ENCODE measurements at regions not wholly inside any gene's neighbourhood (a gene's known extent, or its start where the extent isn't known, plus 50 kb on each side); places are given as distances from the start of the nearest gene placed in this dataset.

GRCh38 chr16:64589836-64590235 is 532.0 kb downstream of the CDH11 start:
- ATAC-seq (no peak), DNase-seq (no peak)
- no peak overlapping the region for H3K4me3 Mint-ChIP-seq
- H3K27me3 Mint-ChIP-seq = no peaks in the 10 kb centered on the region
- no peaks in the 10 kb centered on the region for H3K4me1 Mint-ChIP-seq
- peaks cover 12 to 15% of the 10 kb centered on the region in 2 donors for H3K9me3 Mint-ChIP-seq
- no peak overlapping the region for H3K27ac Mint-ChIP-seq

GRCh38 chr16:64586781-64587180 is 535.1 kb downstream of the CDH11 start:
- H3K4me1 Mint-ChIP-seq = no peaks in the 10 kb centered on the region
- H3K4me3 Mint-ChIP-seq = no peak overlapping the region
- no peak for ATAC-seq
- no peak overlapping the region for H3K27ac Mint-ChIP-seq
- DNase-seq = no peak
- H3K9me3 Mint-ChIP-seq = peaks cover 12 to 17% of the 10 kb centered on the region in 2 donors
- H3K27me3 Mint-ChIP-seq = no peaks in the 10 kb centered on the region

- Mint-ChIP-seq H3K9me3 (peaks cover 15 to 22% of the 10 kb centered on the region in 2 donors), H3K27ac (no peak overlapping the region), H3K4me1 (no peaks in the 10 kb centered on the region), H3K4me3 (no peak overlapping the region), H3K27me3 (no peaks in the 10 kb centered on the region)
- ATAC-seq (no peak), DNase-seq (no peak)
Measured at GRCh38 chr16:64585367-64585766, 536.5 kb downstream of the CDH11 start.

GRCh38 chr16:64580558-64580957 is 541.3 kb downstream of the CDH11 start:
- no peak overlapping the region for H3K4me3 Mint-ChIP-seq
- H3K27me3 Mint-ChIP-seq = no peaks in the 10 kb centered on the region
- ATAC-seq = no peak
- H3K9me3 Mint-ChIP-seq = peaks cover 7 to 9% of the 10 kb centered on the region in 2 donors
- no peak for DNase-seq
- no peaks in the 10 kb centered on the region for H3K4me1 Mint-ChIP-seq
- H3K27ac Mint-ChIP-seq = no peak overlapping the region

GRCh38 chr16:64579712-64580111 is 542.2 kb downstream of the CDH11 start:
- Mint-ChIP-seq H3K9me3 (peaks cover 7 to 9% of the 10 kb centered on the region in 2 donors), H3K4me1 (no peaks in the 10 kb centered on the region), H3K4me3 (no peak overlapping the region), H3K27me3 (no peaks in the 10 kb centered on the region), H3K27ac (no peak overlapping the region)
- ATAC-seq = no peak
- DNase-seq = no peak

- Mint-ChIP-seq H3K27ac (no peak overlapping the region), H3K27me3 (no peaks in the 10 kb centered on the region), H3K4me1 (no peaks in the 10 kb centered on the region), H3K4me3 (no peak overlapping the region), H3K9me3 (peaks cover 26 to 30% of the 10 kb centered on the region in 2 donors)
- DNase-seq (no peak), ATAC-seq (no peak)
Measured at GRCh38 chr16:64545768-64546167, 576.1 kb downstream of the CDH11 start.

GRCh38 chr16:64544859-64545258 is 577.0 kb downstream of the CDH11 start:
- no peak overlapping the region for H3K4me3 Mint-ChIP-seq

GRCh38 chr16:64543441-64543840 is 578.4 kb downstream of the CDH11 start:
- DNase-seq = no peak
- no peaks in the 10 kb centered on the region for H3K27me3 Mint-ChIP-seq
- peaks cover 22 to 39% of the 10 kb centered on the region in 2 donors for H3K9me3 Mint-ChIP-seq
- ATAC-seq = no peak
- H3K4me1 Mint-ChIP-seq = no peaks in the 10 kb centered on the region
- no peak overlapping the region for H3K27ac Mint-ChIP-seq
- H3K4me3 Mint-ChIP-seq = no peak overlapping the region

More at GRCh38 chr16:64544859-64545258, 577.0 kb downstream of the CDH11 start:
- DNase-seq = no peak
- Mint-ChIP-seq H3K9me3 (peaks cover 26 to 30% of the 10 kb centered on the region in 2 donors), H3K27me3 (no peaks in the 10 kb centered on the region), H3K4me1 (no peaks in the 10 kb centered on the region), H3K27ac (no peak overlapping the region)
- ATAC-seq = no peak

GRCh38 chr16:64543031-64543430 is 578.8 kb downstream of the CDH11 start:
- ATAC-seq (no peak), DNase-seq (no peak)
- Mint-ChIP-seq H3K4me1 (no peaks in the 10 kb centered on the region), H3K27ac (no peak overlapping the region), H3K4me3 (no peak overlapping the region), H3K27me3 (no peaks in the 10 kb centered on the region), H3K9me3 (peaks cover 20 to 37% of the 10 kb centered on the region in 2 donors)

- H3K4me1 Mint-ChIP-seq = no peaks in the 10 kb centered on the region
Measured at GRCh38 chr16:64542152-64542551, 579.7 kb downstream of the CDH11 start.

GRCh38 chr16:64541621-64542020 is 580.2 kb downstream of the CDH11 start:
- ATAC-seq (no peak), DNase-seq (no peak)
- no peak overlapping the region for H3K4me3 Mint-ChIP-seq
- no peak overlapping the region for H3K27ac Mint-ChIP-seq
- H3K27me3 Mint-ChIP-seq = no peaks in the 10 kb centered on the region
- H3K9me3 Mint-ChIP-seq = peaks cover 16 to 31% of the 10 kb centered on the region in 2 donors
- no peaks in the 10 kb centered on the region for H3K4me1 Mint-ChIP-seq

More at GRCh38 chr16:64542152-64542551, 579.7 kb downstream of the CDH11 start:
- Mint-ChIP-seq H3K4me3 (no peak overlapping the region), H3K9me3 (peaks cover 16 to 35% of the 10 kb centered on the region in 2 donors), H3K27me3 (no peaks in the 10 kb centered on the region), H3K27ac (no peak overlapping the region)
- no peak for DNase-seq
- ATAC-seq = no peak

- no peak for DNase-seq
- no peak overlapping the region for H3K27ac Mint-ChIP-seq
- no peak overlapping the region for H3K4me3 Mint-ChIP-seq
Measured at GRCh38 chr16:64540434-64540833, 581.4 kb downstream of the CDH11 start.

GRCh38 chr16:64539811-64540371 is 582.0 kb downstream of the CDH11 start:
- H3K4me1 Mint-ChIP-seq = no peaks in the 10 kb centered on the region
- H3K27me3 Mint-ChIP-seq = no peaks in the 10 kb centered on the region
- no peak for DNase-seq
- no peak overlapping the region for H3K27ac Mint-ChIP-seq
- no peak for ATAC-seq
- H3K4me3 Mint-ChIP-seq = no peak overlapping the region
- peaks cover 8 to 38% of the 10 kb centered on the region in 2 donors for H3K9me3 Mint-ChIP-seq

More at GRCh38 chr16:64540434-64540833, 581.4 kb downstream of the CDH11 start:
- Mint-ChIP-seq H3K27me3 (no peaks in the 10 kb centered on the region), H3K4me1 (no peaks in the 10 kb centered on the region), H3K9me3 (peaks cover 7 to 35% of the 10 kb centered on the region in 2 donors)
- no peak for ATAC-seq

- no peak for ATAC-seq
- H3K4me3 Mint-ChIP-seq = no peak overlapping the region
- no peaks in the 10 kb centered on the region for H3K27me3 Mint-ChIP-seq
- DNase-seq = no peak
- H3K4me1 Mint-ChIP-seq = no peaks in the 10 kb centered on the region
- H3K27ac Mint-ChIP-seq = no peak overlapping the region
- peaks cover 24 to 47% of the 10 kb centered on the region in 2 donors for H3K9me3 Mint-ChIP-seq
Measured at GRCh38 chr16:64534180-64534780, 587.6 kb downstream of the CDH11 start.

GRCh38 chr16:64532691-64533090 is 589.2 kb downstream of the CDH11 start:
- Mint-ChIP-seq H3K9me3 (peaks cover 19 to 39% of the 10 kb centered on the region in 2 donors), H3K4me3 (no peak overlapping the region), H3K4me1 (no peaks in the 10 kb centered on the region), H3K27me3 (no peaks in the 10 kb centered on the region), H3K27ac (no peak overlapping the region)
- ATAC-seq (no peak), DNase-seq (no peak)

GRCh38 chr16:64532117-64532516 is 589.7 kb downstream of the CDH11 start:
- Mint-ChIP-seq H3K4me3 (no peak overlapping the region), H3K27me3 (no peaks in the 10 kb centered on the region), H3K9me3 (peaks cover 25 to 34% of the 10 kb centered on the region in 2 donors), H3K4me1 (no peaks in the 10 kb centered on the region), H3K27ac (no peak overlapping the region)
- ATAC-seq = no peak
- no peak for DNase-seq

- ATAC-seq (no peak), DNase-seq (no peak)
- Mint-ChIP-seq H3K4me1 (no peaks in the 10 kb centered on the region), H3K27ac (no peak overlapping the region), H3K9me3 (peaks cover 27 to 31% of the 10 kb centered on the region in 2 donors), H3K4me3 (no peak overlapping the region), H3K27me3 (no peaks in the 10 kb centered on the region)
Measured at GRCh38 chr16:64531401-64531800, 590.5 kb downstream of the CDH11 start.

All from stimulated activated naive CD8-positive, alpha-beta T cell treated with anti-CD3 and anti-CD28 coated beads, Interleukin-15, amount 100 ng/mL, for 72 hours (primary cell).